Gastroesophageal sphincter (tissue), 3 donors: ENCODE measurements at regions not wholly inside any gene's neighbourhood (a gene's known extent, or its start where the extent isn't known, plus 50 kb on each side); places are given as distances from the start of the nearest gene placed in this dataset.

Experiments used
- EP300 ChIP-seq: sonication (generic); formaldehyde crosslinking; IDR thresholded peaks from one replicate; pipeline ENCODE4 v1.6.1; 2017; ENCODE audit warnings: antibody characterized with exemption, mild to moderate bottlenecking
- POLR2A ChIP-seq, 2 donors: fragments of 450-650 bp; IDR thresholded peaks; one replicate each; pipeline ENCODE4 v1.6.1; 2017; ENCODE audit warnings: antibody characterized with exemption in 2 of 2, mild to moderate bottlenecking in 2 of 2, moderate library complexity in 1 of 2
- POLR2AphosphoS5 ChIP-seq: sonication (generic); formaldehyde crosslinking; IDR thresholded peaks from one replicate; pipeline ENCODE4 v1.6.1; 2017; ENCODE audit warnings: antibody characterized with exemption
- TF ChIP-seq, protein P1 (sequence below), 4 experiments: fragments of 200-600 bp in 2 of 4; fragments of 450-650 bp in 2 of 4; sonication (generic) in 1 of 4; IDR thresholded peaks; one replicate each; pipeline ENCODE4 v1.5.1; 2017 to 2019; ENCODE audit warnings: antibody characterized with exemption in 4 of 4, mild to moderate bottlenecking in 2 of 4, moderate library complexity in 2 of 4

- TF ChIP-seq, protein P1, sequence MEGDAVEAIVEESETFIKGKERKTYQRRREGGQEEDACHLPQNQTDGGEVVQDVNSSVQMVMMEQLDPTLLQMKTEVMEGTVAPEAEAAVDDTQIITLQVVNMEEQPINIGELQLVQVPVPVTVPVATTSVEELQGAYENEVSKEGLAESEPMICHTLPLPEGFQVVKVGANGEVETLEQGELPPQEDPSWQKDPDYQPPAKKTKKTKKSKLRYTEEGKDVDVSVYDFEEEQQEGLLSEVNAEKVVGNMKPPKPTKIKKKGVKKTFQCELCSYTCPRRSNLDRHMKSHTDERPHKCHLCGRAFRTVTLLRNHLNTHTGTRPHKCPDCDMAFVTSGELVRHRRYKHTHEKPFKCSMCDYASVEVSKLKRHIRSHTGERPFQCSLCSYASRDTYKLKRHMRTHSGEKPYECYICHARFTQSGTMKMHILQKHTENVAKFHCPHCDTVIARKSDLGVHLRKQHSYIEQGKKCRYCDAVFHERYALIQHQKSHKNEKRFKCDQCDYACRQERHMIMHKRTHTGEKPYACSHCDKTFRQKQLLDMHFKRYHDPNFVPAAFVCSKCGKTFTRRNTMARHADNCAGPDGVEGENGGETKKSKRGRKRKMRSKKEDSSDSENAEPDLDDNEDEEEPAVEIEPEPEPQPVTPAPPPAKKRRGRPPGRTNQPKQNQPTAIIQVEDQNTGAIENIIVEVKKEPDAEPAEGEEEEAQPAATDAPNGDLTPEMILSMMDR (IDR thresholded peaks at IDR 0.05), result no peak
- no peak for TF ChIP-seq POLR2AphosphoS5
- no peak for TF ChIP-seq EP300
- TF ChIP-seq POLR2A (IDR thresholded peaks at IDR 0.05), result no peak
These were observed 67.0 kb downstream of the OR5AK2 start for GRCh38 chr11:57055744-57056143.
